ENCODE measurements at regions not wholly inside any gene's neighbourhood (a gene's known extent, or its start where the extent isn't known, plus 50 kb on each side); places are given as distances from the start of the nearest gene placed in this dataset.

- H3K4me3 ChIP-seq (ENCODE audit: low read depth, low read length), result no peak overlapping the region
- no peak for DNase-seq
- Mint-ChIP-seq H3K36me3 (ENCODE audit: insufficient read depth, unreplicated experiment) (no peaks in the 10 kb centered on the region), H3K27me3 (ENCODE audit: insufficient read depth, unreplicated experiment) (no peaks in the 10 kb centered on the region), H3K4me1 (ENCODE audit: low read depth, unreplicated experiment) (no peaks in the 10 kb centered on the region), H3K9me3 (ENCODE audit: unreplicated experiment) (no peaks in the 10 kb centered on the region), H3K27ac (ENCODE audit: unreplicated experiment) (no peak overlapping the region), H3K4me3 (ENCODE audit: unreplicated experiment) (no peak overlapping the region)
- BruUV-seq (replicated peaks), result no TSS peak
- TF ChIP-seq CTCF (IDR thresholded peaks at IDR 0.05; ENCODE audit: insufficient read depth in 1 of 2, low read depth in 1 of 2, low read length in 1 of 2, severe bottlenecking in 1 of 2, unreplicated experiment in 1 of 2), result no peak
- intact Hi-C loops (cut with micrococcal nuclease; ENCODE audit: unreplicated experiment), result no loop called here
- no peaks in the 10 kb centered on the region for H3K9me3 ChIP-seq
- H3K4me1 ChIP-seq, result no peaks in the 10 kb centered on the region
- no peaks in the 10 kb centered on the region for H3K36me3 ChIP-seq (ENCODE audit: control insufficient read depth, insufficient read depth, low read length)
- ChIA-PET CTCF (no interaction called here), POLR2A (no interaction called here)
- H3K27me3 ChIP-seq (replicated peaks; ENCODE audit: control insufficient read depth, insufficient read depth, low read length), result no peaks in the 10 kb centered on the region
These were observed 1336.6 kb upstream of the CDH8 start for GRCh38 chr16:63372815-63373214.

GRCh38 chr16:63372283-63372682 is 1336.0 kb upstream of the CDH8 start:
- no peak overlapping the region for H3K4me3 Mint-ChIP-seq (ENCODE audit: unreplicated experiment)
- H3K27me3 ChIP-seq (replicated peaks; ENCODE audit: control insufficient read depth, insufficient read depth, low read length), result no peaks in the 10 kb centered on the region
- no peaks in the 10 kb centered on the region for H3K36me3 Mint-ChIP-seq (ENCODE audit: insufficient read depth, unreplicated experiment)
- H3K4me1 ChIP-seq, result no peaks in the 10 kb centered on the region
- no peak for DNase-seq
- H3K9me3 ChIP-seq, result no peaks in the 10 kb centered on the region
- H3K27ac Mint-ChIP-seq (ENCODE audit: unreplicated experiment), result no peak overlapping the region
- intact Hi-C loops (cut with micrococcal nuclease; ENCODE audit: unreplicated experiment), result no loop called here
- no peaks in the 10 kb centered on the region for H3K4me1 Mint-ChIP-seq (ENCODE audit: low read depth, unreplicated experiment)
- no TSS peak for BruUV-seq (replicated peaks)
- no peaks in the 10 kb centered on the region for H3K36me3 ChIP-seq (ENCODE audit: control insufficient read depth, insufficient read depth, low read length)
- POLR2A ChIA-PET, result no interaction called here
- CTCF ChIA-PET, result no interaction called here
- no peak overlapping the region for H3K4me3 ChIP-seq (ENCODE audit: low read depth, low read length)
- no peaks in the 10 kb centered on the region for H3K27me3 Mint-ChIP-seq (ENCODE audit: insufficient read depth, unreplicated experiment)
- TF ChIP-seq CTCF (IDR thresholded peaks at IDR 0.05; ENCODE audit: insufficient read depth in 1 of 2, low read depth in 1 of 2, low read length in 1 of 2, severe bottlenecking in 1 of 2, unreplicated experiment in 1 of 2), result no peak
- no peaks in the 10 kb centered on the region for H3K9me3 Mint-ChIP-seq (ENCODE audit: unreplicated experiment)

GRCh38 chr16:63365649-63366304 is 1329.5 kb upstream of the CDH8 start:
- ChIA-PET CTCF (no interaction called here), POLR2A (no interaction called here)
- no peak for TF ChIP-seq CTCF (IDR thresholded peaks at IDR 0.05; ENCODE audit: insufficient read depth in 1 of 2, low read depth in 1 of 2, low read length in 1 of 2, severe bottlenecking in 1 of 2, unreplicated experiment in 1 of 2)
- Histone ChIP-seq H3K4me3 (ENCODE audit: low read depth, low read length) (no peak overlapping the region), H3K27me3 (replicated peaks; ENCODE audit: control insufficient read depth, insufficient read depth, low read length) (no peaks in the 10 kb centered on the region), H3K36me3 (ENCODE audit: control insufficient read depth, insufficient read depth, low read length) (no peaks in the 10 kb centered on the region), H3K9me3 (no peaks in the 10 kb centered on the region), H3K4me1 (no peaks in the 10 kb centered on the region)
- Mint-ChIP-seq H3K27ac (ENCODE audit: unreplicated experiment) (no peak overlapping the region), H3K4me3 (ENCODE audit: unreplicated experiment) (no peak overlapping the region), H3K4me1 (ENCODE audit: low read depth, unreplicated experiment) (peaks cover 7% of the 10 kb centered on the region), H3K36me3 (ENCODE audit: insufficient read depth, unreplicated experiment) (no peaks in the 10 kb centered on the region), H3K27me3 (ENCODE audit: insufficient read depth, unreplicated experiment) (peaks cover 3% of the 10 kb centered on the region), H3K9me3 (ENCODE audit: unreplicated experiment) (no peaks in the 10 kb centered on the region)
- intact Hi-C loops (cut with micrococcal nuclease; ENCODE audit: unreplicated experiment), result no loop called here
- no peak for DNase-seq
- no TSS peak for BruUV-seq (replicated peaks)
